Lung (tissue), 11 donors: ENCODE measurements at regions not wholly inside any gene's neighbourhood (a gene's known extent, or its start where the extent isn't known, plus 50 kb on each side); places are given as distances from the start of the nearest gene placed in this dataset.

Experiments
- ATAC-seq: fragments of 200-7000 bp; cut with Tn5 transposase; one replicate; pipeline ENCODE4 v1.9.1; 2020; ENCODE audit warnings: moderate number of reproducible peaks; ENCODE audit not compliant: insufficient read depth, low FRiP score
- DNase-seq, 3 donors: peaks; one replicate each; pipeline ENCODE4 v3.0.0-alpha.2; 2013 to 2017
- H3K27ac ChIP-seq, 2 donors: one replicate each; pipeline ENCODE4 v1.5.1; 2013; ENCODE audit warnings: mild to moderate bottlenecking in 2 of 2, moderate library complexity in 2 of 2, control low read depth in 1 of 2, inconsistent platforms in 1 of 2, low read depth in 1 of 2, low read length in 1 of 2
- H3K27me3 ChIP-seq, 3 donors: one replicate each; pipeline ENCODE4 v1.5.1; 2013; ENCODE audit warnings: low read length in 2 of 3; ENCODE audit not compliant: control insufficient read depth in 3 of 3, insufficient read depth in 3 of 3
- H3K36me3 ChIP-seq, 4 donors: one replicate each; pipeline ENCODE4 v1.5.1; 2013; ENCODE audit warnings: low read length in 4 of 4, mild to moderate bottlenecking in 1 of 4, moderate library complexity in 1 of 4; ENCODE audit not compliant: control insufficient read depth in 4 of 4, insufficient read depth in 4 of 4
- H3K4me1 ChIP-seq, 5 donors: one replicate each; pipeline ENCODE4 v1.5.1; 2013; ENCODE audit warnings: low read length in 5 of 5, mild to moderate bottlenecking in 2 of 5, moderate library complexity in 1 of 5; ENCODE audit not compliant: control insufficient read depth in 5 of 5, insufficient read depth in 5 of 5
- H3K4me3 ChIP-seq: one replicate; pipeline ENCODE4 v1.5.1; 2013; ENCODE audit warnings: mild to moderate bottlenecking, control low read depth, moderate library complexity
- H3K9ac ChIP-seq, 2 donors: one replicate each; pipeline ENCODE4 v1.5.1; 2013; ENCODE audit warnings: low read length in 2 of 2, control low read depth in 1 of 2; ENCODE audit not compliant: insufficient read depth in 1 of 2
- H3K9me3 ChIP-seq, 4 donors: one replicate each; pipeline ENCODE4 v1.5.1; 2013; ENCODE audit warnings: low read length in 3 of 4, mild to moderate bottlenecking in 1 of 4, moderate library complexity in 1 of 4; ENCODE audit not compliant: control insufficient read depth in 4 of 4, insufficient read depth in 3 of 4
- WGBS, 2 donors: extraction: QIAGEN DNeasy Blood & Tissue Kit; methylation state at CpG; one replicate each; pipeline ENCODE4 v1.1.7; 2013; 5-methylcytosine and 5-hydroxymethylcytosine counted together
- TF ChIP-seq, protein P1 (sequence below): IDR thresholded peaks from 2 replicates; pipeline ENCODE4 v1.5.1; 2012; ENCODE audit warnings: mild to moderate bottlenecking; ENCODE audit errors: control extremely low read depth, extremely low read depth
- donor health status: control.
- donor health status: control.
- donor health status: Bipolar disorder and iron deficiency.
- donor health status: healthy.
- donor health status: DM: yes; HTN: yes; CAD: no.

DNA sequence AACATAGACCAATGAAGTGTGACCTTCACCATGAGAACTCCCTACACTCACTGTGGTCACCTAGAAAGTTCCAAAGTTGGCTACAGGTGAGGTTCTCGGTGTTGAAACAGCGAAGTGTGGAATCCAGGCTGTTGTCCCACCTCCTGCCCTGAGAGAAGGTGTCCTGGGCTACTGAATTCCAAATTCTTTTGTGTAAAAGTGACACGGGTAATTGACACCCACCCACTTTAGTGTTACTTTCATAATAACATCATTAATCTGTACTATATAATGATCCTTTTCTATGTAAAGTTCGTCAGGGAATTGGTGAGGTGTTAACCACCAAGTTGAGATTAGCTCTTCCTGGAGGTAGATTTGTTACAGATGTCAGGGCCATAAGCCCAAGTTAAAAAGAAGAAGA is 690.7 kb downstream of the RWDD3 start:
- H3K4me3 ChIP-seq: no peak overlapping the region
- no peak overlapping the region for H3K27ac ChIP-seq
- TF ChIP-seq, protein P1, sequence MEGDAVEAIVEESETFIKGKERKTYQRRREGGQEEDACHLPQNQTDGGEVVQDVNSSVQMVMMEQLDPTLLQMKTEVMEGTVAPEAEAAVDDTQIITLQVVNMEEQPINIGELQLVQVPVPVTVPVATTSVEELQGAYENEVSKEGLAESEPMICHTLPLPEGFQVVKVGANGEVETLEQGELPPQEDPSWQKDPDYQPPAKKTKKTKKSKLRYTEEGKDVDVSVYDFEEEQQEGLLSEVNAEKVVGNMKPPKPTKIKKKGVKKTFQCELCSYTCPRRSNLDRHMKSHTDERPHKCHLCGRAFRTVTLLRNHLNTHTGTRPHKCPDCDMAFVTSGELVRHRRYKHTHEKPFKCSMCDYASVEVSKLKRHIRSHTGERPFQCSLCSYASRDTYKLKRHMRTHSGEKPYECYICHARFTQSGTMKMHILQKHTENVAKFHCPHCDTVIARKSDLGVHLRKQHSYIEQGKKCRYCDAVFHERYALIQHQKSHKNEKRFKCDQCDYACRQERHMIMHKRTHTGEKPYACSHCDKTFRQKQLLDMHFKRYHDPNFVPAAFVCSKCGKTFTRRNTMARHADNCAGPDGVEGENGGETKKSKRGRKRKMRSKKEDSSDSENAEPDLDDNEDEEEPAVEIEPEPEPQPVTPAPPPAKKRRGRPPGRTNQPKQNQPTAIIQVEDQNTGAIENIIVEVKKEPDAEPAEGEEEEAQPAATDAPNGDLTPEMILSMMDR: no peak
- H3K36me3 ChIP-seq: no peaks in the 10 kb centered on the region
- no peaks in the 10 kb centered on the region for H3K9me3 ChIP-seq
- H3K27me3 ChIP-seq: no peaks in the 10 kb centered on the region
- no peaks in the 10 kb centered on the region for H3K4me1 ChIP-seq
- no peak for DNase-seq
- no peak overlapping the region for H3K9ac ChIP-seq
- no peak for ATAC-seq
- 87 to 88% methylated on average over 4 of the region's 4 CpGs for WGBS, 2 donors

DNA sequence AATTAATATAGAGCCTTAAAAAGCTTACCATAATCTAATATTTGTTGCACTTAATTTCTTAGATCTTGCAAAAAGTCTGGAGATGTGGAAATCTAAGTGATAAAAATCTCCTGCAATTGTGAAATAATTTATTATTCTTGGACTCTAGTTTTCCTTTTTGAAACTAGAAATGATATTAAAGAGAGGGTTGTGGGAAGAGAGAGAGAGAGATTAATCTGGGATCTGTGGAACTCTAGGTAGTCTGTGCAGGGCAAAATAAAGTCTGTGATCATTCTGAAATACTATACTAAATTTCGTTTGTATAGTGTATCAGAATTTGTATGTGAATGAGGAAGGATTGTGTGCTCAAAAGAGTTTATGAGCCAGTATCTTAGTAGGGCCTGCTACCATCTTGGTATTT is 692.3 kb downstream of the RWDD3 start:
- TF ChIP-seq, protein P1: no peak
- Histone ChIP-seq H3K9me3 (no peaks in the 10 kb centered on the region), H3K4me1 (no peaks in the 10 kb centered on the region), H3K9ac (no peak overlapping the region), H3K36me3 (no peaks in the 10 kb centered on the region), H3K27me3 (no peaks in the 10 kb centered on the region), H3K27ac (no peak overlapping the region), H3K4me3 (no peak overlapping the region)
- 68 to 72% methylated on average over 1 of the region's 1 CpG for WGBS, 2 donors
- ATAC-seq (no peak), DNase-seq (no peak)

DNA sequence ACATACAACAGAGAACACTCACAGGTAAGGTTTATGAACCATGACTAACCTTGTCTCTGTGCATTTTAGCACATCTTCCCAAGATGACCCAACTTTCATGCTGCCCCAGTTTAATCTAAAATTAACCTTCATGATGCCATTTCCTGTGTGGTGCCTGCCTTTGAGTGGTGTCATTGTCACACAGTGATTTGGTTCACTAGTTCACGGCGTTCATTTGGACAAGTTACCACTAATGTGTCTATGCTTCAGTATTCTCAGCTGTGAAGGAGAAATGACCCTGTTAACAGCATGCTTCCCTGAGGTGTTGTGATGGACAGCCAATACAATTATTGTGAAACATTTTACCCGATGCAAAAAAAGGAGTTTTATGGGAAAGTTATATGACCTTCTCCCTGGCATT is 693.1 kb downstream of the RWDD3 start:
- no peak overlapping the region for H3K9ac ChIP-seq
- DNase-seq (no peak), ATAC-seq (no peak)
- H3K9me3 ChIP-seq: no peaks in the 10 kb centered on the region
- no peak overlapping the region for H3K4me3 ChIP-seq
- H3K4me1 ChIP-seq: no peaks in the 10 kb centered on the region
- H3K27me3 ChIP-seq: no peaks in the 10 kb centered on the region
- TF ChIP-seq, protein P1: no peak
- no peaks in the 10 kb centered on the region for H3K36me3 ChIP-seq
- 84 to 89% methylated on average over 3 of the region's 3 CpGs for WGBS, 2 donors
- no peak overlapping the region for H3K27ac ChIP-seq

DNA sequence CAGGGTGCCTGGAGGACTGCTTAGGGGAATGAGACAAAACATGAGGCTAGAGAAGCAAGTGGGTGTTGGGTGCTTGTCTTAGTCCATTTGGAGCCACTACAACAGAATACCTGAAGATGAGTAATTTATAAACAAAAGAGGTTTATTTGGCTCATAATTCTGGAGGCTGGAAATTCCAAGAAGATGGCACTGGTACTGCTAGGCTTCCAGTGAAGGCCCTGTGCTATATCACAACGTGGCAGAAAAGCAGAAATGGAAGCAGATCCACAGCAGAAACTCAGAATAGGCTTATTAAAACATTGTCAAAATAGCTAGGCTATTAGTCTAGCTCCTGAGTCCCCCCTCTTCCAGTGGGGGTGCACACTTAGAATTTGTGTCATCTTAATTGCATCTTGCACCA is 701.7 kb downstream of the RWDD3 start:
- Histone ChIP-seq H3K9me3 (no peaks in the 10 kb centered on the region), H3K9ac (no peak overlapping the region), H3K36me3 (no peaks in the 10 kb centered on the region), H3K27ac (no peak overlapping the region), H3K27me3 (no peaks in the 10 kb centered on the region), H3K4me3 (no peak overlapping the region), H3K4me1 (no peaks in the 10 kb centered on the region)
- TF ChIP-seq, protein P1: no peak
- 67 to 89% methylated on average over 1 of the region's 1 CpG for WGBS, 2 donors
- DNase-seq: no peak
- ATAC-seq: no peak
